Activated naive CD4-positive, alpha-beta T cell treated with anti-CD3 and anti-CD28 coated beads, Interleukin-2, amount 50 U/mL, for 72 hours (primary cell): ENCODE measurements at regions not wholly inside any gene's neighbourhood (a gene's known extent, or its start where the extent isn't known, plus 50 kb on each side); places are given as distances from the start of the nearest gene placed in this dataset.
A peak's percentile ranks its signal among the peaks of the same experiment; 100 is the strongest.

ENCODE experiments used
- ATAC-seq, 2 donors: fragments of 150-1000 bp; cut with Tn5 transposase; 2 replicates each; pipeline ENCODE4 v1.10.0; 2021; ENCODE audit warnings: mild to moderate bottlenecking in 2 of 2, moderate library complexity in 2 of 2
- DNase-seq, 2 donors: peaks; one replicate each; pipeline ENCODE4 v3.0.0; 2021 to 2022; ENCODE audit warnings: low spot score in 2 of 2
- H3K27ac Mint-ChIP-seq, 2 donors: one replicate each; pipeline ENCODE4 v1.8.0; 2022; ENCODE audit warnings: mild to moderate bottlenecking in 2 of 2, mixed read lengths in 2 of 2
- H3K36me3 Mint-ChIP-seq, 2 donors: one replicate each; pipeline ENCODE4 v1.8.0; 2022; ENCODE audit warnings: mixed read lengths in 2 of 2
- H3K9me3 Mint-ChIP-seq, 2 donors: one replicate each; pipeline ENCODE4 v1.8.0; 2022; ENCODE audit warnings: mixed read lengths in 2 of 2

DNA sequence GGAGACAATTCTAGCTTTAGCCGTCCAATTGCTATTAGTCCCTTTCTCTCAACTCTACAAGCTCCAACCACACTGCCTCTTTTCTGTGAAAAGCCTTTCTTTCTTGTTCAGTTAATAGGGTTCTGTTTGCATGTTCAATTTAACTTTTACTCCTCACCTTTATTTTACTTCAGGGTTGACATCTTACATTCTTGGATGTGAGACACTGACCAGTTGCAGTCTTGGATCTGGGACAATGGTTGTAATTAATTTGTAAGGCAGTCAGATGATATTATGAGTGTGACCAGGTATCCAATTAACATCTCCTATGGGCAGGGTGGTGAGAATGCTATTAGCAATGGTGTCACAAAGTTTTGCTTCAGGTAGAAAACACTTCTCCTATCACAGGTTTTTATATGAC lies 774.5 kb downstream of the TLR4 start:
- no peak for DNase-seq
- no peak for ATAC-seq
- H3K27ac Mint-ChIP-seq: no peak overlapping the region
- peaks cover 9 to 19% of the 10 kb centered on the region in 2 donors for H3K9me3 Mint-ChIP-seq
- H3K36me3 Mint-ChIP-seq: no peaks in the 10 kb centered on the region

DNA sequence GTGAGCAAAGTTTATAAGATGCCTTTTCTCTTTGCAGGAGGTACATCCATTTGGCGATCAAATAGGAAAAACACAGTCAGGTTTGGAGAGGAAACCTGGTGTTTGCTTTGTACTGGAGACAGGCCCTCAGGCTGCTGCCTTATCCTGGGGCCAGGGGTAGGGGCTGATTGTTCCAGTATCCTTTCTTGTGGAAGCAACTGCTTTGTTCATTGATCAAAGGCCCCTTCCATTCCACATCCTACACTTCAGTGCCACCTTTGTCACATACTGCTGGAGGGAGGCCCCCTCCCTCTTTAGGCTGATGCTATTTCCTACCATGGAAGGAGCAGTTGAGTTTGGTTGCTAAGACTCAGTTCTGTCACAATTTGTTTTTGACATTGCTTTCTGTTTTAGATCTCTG lies 778.1 kb downstream of the TLR4 start:
- H3K36me3 Mint-ChIP-seq: no peaks in the 10 kb centered on the region
- H3K27ac Mint-ChIP-seq: no peak overlapping the region
- ATAC-seq (no peak), DNase-seq (no peak)
- H3K9me3 Mint-ChIP-seq: peaks cover 17 to 18% of the 10 kb centered on the region in 2 donors

DNA sequence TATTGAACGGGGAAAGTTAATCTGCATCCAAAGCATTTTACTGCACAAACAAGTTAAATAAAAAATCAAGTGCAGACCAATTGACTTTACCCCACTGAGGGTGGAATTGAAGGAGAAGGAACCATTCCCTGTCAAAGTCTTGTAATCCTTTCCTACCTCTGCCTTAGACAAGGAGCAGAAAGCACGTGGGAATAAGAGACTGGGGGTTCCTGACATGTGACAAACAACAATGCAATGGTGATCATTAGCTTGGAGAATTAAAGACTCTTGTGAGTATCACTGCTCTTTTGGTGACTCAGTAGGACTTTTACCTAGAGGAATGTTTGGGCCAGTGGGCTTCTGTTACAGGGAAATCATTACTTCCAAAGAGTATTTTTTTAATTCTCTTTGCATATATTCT lies 779.5 kb downstream of the TLR4 start:
- DNase-seq (no peak), ATAC-seq (no peak)
- Mint-ChIP-seq H3K36me3 (no peaks in the 10 kb centered on the region), H3K27ac (no peak overlapping the region), H3K9me3 (peaks cover 26 to 30% of the 10 kb centered on the region in 2 donors)

DNA sequence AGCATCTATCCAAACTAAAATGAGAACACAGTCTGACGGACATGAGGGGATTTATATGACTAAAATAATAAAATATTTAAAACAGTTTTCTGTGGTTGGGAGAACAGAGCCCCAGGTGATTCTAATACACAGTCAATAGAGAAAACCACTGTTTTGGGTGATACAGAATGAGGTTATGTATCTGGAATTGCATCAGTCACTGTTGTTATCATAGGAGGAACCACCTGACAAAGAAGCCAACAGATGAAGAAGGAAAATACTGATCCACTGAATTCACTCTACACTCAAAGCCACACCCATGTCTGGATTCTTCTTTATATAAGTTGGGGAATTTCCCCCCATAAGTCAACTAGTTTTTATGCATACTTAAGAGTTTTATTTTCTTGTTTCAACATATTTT lies 799.0 kb downstream of the TLR4 start:
- Mint-ChIP-seq H3K27ac (no peak overlapping the region), H3K36me3 (peaks cover 6 to 19% of the 10 kb centered on the region in 2 donors), H3K9me3 (peaks cover 39 to 46% of the 10 kb centered on the region in 2 donors)
- ATAC-seq: no peak
- DNase-seq: no peak

DNA sequence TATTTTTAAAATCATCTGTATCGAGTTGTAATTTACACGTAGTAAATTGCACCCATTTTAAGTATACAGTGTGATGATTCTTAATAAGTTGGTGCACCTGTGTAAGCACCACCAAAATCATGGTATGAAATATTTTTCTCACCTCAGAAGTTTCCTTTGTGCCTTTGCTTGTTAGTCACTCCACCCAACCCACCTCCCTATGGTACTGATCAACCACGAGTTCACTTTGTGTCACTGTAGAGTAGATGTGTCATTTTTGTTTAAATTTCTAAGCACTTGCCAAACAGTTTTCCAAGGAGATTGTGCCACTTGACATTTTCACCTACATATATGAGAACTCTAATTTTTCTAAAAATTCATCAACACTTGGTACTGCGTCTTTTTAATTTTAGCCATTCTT lies 806.5 kb downstream of the TLR4 start:
- no peak overlapping the region for H3K27ac Mint-ChIP-seq
- H3K36me3 Mint-ChIP-seq: peaks cover 2 to 3% of the 10 kb centered on the region in 2 donors
- H3K9me3 Mint-ChIP-seq: peaks cover 20 to 27% of the 10 kb centered on the region in 2 donors
- DNase-seq (no peak), ATAC-seq (no peak)

DNA sequence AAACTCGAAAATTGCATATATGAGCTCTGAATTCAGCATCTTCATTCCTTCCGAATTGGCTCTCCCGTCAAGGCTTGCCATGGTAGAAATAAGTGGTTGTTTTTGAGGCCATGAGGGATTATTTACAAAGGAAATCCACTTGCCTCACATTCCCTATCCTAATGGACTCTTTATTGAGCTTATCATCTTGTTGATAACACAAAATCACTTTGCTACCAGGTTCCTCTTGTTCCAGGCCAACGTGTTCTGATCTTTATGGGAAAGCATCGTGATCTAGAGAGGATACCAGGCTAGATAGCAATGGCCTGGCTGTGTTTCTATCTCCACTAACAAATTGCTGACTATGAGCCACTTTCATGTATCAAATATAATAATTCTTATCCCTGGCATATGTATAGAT lies 811.7 kb downstream of the TLR4 start:
- ATAC-seq: no peak
- Mint-ChIP-seq H3K36me3 (no peaks in the 10 kb centered on the region), H3K27ac (no peak overlapping the region), H3K9me3 (peaks cover 10 to 12% of the 10 kb centered on the region in 2 donors)
- DNase-seq: no peak

DNA sequence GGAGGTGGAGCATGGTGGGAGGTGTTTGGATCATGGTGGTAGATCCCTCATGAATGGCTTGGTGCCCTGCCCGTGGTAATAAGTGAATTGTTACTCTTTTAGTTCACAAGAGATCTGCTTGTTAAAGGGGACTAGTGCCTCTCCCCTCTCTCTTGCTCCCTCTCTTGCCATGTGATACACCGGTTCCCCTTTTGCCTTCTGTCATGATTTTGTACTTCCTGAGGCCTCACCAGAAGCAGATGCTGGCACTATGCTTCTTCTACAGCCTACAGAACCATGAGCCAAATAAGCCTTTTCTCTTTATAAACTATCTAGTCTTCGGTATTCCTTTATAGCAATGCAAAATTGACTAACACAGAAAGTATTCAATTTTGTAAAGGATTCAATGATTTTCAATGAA lies 817.1 kb downstream of the TLR4 start:
- no peak for ATAC-seq
- Mint-ChIP-seq H3K9me3 (peaks cover 0 to 5% of the 10 kb centered on the region in 2 donors), H3K27ac (no peak overlapping the region), H3K36me3 (no peaks in the 10 kb centered on the region)
- DNase-seq: no peak

DNA sequence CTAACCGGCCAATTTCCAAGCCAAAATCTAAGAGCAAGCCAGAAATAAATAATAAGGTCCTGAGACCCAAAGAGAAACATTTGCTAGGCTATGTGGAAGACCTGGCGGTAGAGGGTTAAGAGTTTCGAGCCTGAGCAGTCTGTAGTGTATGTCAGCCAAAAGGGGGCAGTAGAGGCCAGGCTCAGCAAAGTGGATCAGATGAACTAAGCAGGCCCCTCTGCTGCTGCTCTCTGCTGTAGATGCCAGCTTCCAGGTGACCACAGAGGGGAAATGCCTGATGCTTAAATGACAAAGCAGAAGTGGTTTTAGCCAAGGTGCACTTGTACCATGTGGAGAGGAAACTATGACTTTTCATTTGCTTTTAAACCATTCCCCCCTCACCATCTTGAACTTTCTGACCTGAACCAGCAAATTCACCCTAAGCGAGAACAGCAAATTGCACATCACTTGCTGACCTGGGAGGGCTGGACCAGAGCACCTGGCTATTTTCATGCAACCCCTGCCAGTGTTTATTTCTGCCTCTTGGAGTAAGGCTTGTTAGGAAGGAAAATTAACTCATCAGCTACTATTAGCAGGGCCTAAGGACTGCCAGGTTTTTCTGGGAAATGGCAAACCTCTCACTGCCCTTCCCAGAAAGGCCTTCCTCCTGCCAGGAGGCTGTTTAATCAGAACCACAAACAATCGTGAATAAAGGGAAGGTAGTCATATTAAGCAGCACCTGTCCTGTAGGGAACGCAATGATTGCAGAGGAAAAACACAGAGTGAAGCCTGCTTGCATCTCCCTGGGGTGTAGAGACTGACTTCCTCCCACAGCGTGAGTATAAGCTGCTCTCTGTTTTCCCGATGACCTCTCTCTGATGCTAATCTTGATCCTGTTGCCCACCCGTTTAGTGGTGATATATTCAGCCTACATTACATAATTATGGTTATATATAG lies 818.2 kb downstream of the TLR4 start:
- DNase-seq: peak in 1 of 2 donors; percentile 28
- no peaks in the 10 kb centered on the region for H3K36me3 Mint-ChIP-seq
- no peak overlapping the region for H3K27ac Mint-ChIP-seq
- H3K9me3 Mint-ChIP-seq: peaks cover 0 to 5% of the 10 kb centered on the region in 2 donors
- peak; percentile 34 to 56 for ATAC-seq

DNA sequence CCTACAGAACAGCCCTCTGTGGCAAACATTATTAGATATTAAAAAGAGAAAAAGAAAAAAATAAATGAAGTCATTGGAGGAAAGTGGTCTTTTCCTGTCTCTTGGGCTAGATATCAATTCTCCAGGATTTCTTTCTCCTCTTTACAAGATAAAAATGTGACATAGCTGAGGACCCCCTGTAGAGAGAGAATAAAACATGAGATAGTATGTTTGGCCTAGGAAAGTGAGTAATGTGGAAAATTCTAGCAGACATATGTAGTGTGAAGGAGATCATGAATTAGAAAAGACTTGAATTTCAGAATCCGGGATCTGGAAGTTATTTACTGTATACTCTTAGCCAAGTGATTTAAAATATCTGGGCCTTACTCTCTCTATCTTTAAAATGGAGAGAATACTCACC lies 823.1 kb downstream of the TLR4 start:
- Mint-ChIP-seq H3K36me3 (no peaks in the 10 kb centered on the region), H3K27ac (no peak overlapping the region), H3K9me3 (peaks cover 0 to 14% of the 10 kb centered on the region in 2 donors)
- ATAC-seq (no peak), DNase-seq (no peak)

DNA sequence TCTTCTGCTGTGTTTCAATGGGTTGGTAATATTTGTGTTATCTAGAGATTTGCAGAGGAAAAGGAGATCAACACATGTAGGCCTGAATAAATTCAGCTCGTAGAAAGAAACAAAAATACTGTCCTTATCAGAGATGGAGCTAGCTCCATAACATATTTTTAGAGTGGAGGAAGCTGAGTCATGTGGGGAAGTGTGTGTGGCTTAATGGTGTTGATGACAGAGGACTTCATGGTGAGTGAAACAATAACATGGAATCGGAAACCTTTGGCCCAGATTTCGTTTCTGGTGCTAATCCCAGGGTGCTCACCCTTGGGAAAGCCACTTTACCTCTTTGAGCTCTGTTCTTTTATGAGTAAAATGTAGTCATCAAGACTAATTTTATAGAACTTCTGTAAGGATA lies 825.0 kb downstream of the TLR4 start:
- ATAC-seq (no peak), DNase-seq (no peak)
- peaks cover 3 to 17% of the 10 kb centered on the region in 2 donors for H3K9me3 Mint-ChIP-seq
- H3K27ac Mint-ChIP-seq: no peak overlapping the region
- H3K36me3 Mint-ChIP-seq: peaks cover 0 to under 1% of the 10 kb centered on the region in 2 donors

DNA sequence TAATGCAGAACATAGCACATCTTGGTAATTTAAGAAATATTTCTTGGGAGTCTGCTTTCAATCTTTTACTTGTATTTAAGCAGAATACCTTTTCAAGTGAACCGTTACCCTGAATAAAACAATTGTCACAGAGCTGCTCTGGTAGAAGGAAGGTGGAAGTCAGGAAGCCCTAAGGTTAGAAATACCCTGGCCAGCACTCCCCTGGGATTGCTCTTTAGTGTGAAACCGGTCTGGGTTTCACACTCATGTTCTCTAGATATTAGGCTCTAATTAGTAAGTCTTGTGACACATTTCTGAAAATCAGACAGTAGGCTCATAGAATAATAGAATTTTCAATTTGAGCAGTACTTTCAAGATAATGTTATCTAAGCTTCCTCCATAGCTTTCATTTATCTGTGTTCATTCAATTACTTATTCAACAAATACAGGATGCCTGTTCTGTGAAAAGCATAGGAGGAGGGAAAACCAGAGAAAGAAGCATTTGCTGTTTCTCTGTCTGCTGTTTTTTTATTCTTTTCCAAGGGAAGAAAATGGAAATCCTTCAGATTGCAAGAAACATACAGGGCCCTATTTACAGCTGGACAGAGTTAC lies 825.5 kb downstream of the TLR4 start:
- ATAC-seq (no peak), DNase-seq (no peak)
- peaks cover 8 to 20% of the 10 kb centered on the region in 2 donors for H3K9me3 Mint-ChIP-seq
- no peak overlapping the region for H3K27ac Mint-ChIP-seq
- H3K36me3 Mint-ChIP-seq: peaks cover 0 to 6% of the 10 kb centered on the region in 2 donors

DNA sequence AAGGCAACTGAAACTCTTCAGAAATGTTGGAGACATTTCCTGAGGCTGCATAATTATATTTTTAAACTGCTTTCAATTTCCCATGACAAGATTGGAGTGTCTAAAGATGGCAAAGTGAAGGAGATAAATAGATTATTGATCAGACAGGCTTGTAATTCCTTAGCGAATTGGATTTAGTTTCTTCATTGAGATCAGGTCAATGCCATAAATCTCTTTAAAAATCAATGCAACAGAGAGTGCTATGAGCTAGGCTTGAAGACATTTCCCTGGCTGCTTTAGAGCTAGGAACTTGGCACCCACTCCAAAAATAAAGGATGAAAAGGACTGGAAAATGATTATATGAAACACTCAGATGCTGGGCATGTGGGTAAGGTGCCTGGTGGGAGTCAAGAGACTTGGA lies 828.4 kb downstream of the TLR4 start:
- H3K36me3 Mint-ChIP-seq: peaks cover 0 to 7% of the 10 kb centered on the region in 2 donors
- DNase-seq (no peak), ATAC-seq (no peak)
- H3K27ac Mint-ChIP-seq: no peak overlapping the region
- H3K9me3 Mint-ChIP-seq: peaks cover 11 to 26% of the 10 kb centered on the region in 2 donors

DNA sequence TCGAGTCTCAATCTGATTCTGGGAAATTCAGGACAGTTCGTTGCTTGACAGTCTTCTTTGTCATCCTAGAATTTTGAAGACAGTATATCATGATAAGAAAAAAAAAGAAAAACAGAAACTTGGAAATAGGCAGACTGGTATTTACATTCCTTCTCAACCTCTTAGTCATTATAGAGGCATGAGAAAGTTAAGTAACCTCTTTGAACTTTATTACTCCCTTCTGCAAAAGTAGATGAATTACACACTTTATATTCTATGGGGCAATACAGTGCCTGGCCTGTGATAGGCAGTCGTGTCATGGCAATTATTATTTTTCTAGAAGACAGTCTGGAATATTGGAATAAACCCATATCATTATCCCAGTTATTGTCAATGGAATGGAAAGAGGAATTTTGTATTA lies 828.9 kb downstream of the TLR4 start:
- ATAC-seq (no peak), DNase-seq (no peak)
- H3K36me3 Mint-ChIP-seq: peaks cover 0 to 7% of the 10 kb centered on the region in 2 donors
- no peak overlapping the region for H3K27ac Mint-ChIP-seq
- peaks cover 11 to 26% of the 10 kb centered on the region in 2 donors for H3K9me3 Mint-ChIP-seq

DNA sequence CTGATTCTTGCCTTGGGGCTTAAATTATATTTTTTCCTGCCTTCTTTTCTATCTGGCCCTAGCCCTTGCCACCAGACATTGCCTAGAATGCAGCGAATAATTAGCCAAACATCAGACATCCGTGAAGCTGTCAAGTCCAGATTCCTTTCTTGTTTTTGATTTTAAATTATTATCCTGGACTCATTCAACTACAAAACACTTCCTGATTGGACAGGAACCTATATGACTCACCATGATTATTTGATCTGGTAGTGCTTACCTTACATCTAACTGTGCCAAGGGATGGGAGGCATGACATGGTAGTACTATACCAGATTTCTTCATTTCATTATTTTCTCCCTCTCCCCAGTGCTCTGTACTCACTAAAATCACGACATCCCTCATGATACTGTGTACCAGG lies 829.6 kb downstream of the TLR4 start:
- DNase-seq (no peak), ATAC-seq (no peak)
- Mint-ChIP-seq H3K36me3 (peaks cover 0 to 7% of the 10 kb centered on the region in 2 donors), H3K9me3 (peaks cover 11 to 23% of the 10 kb centered on the region in 2 donors), H3K27ac (no peak overlapping the region)

DNA sequence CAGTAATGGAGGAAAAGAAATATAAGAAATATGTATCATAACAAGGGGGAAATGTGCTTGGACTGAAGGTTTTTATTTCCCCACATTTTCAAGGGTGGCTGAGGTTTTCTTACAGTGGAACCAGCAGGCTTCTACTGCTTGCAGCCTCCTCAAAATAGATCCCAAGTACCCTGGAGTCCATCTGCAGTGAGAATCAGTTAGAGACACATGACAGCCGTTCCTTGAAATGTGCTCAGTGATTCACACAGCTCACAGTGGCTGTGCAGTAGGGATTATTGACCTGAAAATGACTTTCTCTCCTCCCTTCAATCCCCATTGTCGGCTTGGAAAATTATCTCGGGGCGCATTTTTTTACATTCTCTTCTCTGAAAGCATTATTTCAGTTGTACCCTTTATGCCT lies 832.0 kb downstream of the TLR4 start:
- peaks cover 11 to 13% of the 10 kb centered on the region in 2 donors for H3K9me3 Mint-ChIP-seq
- no peak for DNase-seq
- peak overlapping the region in 1 of 2 donors; percentile 2 for H3K27ac Mint-ChIP-seq
- ATAC-seq: no peak
- H3K36me3 Mint-ChIP-seq: peaks cover 0 to 7% of the 10 kb centered on the region in 2 donors

DNA sequence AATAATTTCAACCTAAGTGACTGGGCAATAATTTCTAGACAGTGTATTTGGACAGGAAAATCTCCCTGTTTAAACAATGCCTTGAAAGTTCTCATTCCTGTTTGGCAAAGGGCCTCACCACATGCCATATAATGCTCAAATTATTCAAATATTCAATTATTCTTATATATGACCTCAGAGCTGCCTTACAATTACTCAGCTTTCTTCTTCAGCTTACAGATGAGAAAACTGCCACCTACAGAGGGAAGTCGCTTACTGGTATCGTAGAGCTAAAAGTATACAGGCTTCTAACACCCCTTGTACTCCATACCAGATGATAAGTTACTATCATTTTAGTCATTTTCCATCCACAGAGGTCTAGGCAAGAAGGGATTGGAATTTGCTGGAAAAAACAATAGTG lies 830.3 kb downstream of the BRINP1 start:
- Mint-ChIP-seq H3K36me3 (peaks cover 0 to 7% of the 10 kb centered on the region in 2 donors), H3K27ac (no peak overlapping the region), H3K9me3 (peaks cover 16 to 19% of the 10 kb centered on the region in 2 donors)
- ATAC-seq (no peak), DNase-seq (no peak)

DNA sequence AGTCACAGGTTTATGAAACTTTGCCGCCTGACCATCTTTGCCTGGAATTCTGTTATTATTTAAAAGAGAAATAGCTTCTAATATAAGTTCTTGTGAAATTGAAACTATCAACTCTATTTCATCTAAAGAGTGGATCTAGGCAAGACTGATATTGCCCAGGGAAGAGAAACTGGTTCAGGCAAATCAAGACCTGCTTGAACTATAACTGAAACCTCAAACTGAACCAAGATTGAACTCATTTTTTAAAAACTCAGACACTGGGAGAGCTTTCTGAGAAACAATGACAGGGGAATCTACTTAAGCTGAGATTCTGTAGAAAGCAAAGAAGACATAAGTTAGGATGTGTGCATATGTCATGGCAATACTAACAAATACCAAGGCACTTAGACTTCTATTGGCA lies 815.8 kb downstream of the BRINP1 start:
- Mint-ChIP-seq H3K27ac (no peak overlapping the region), H3K36me3 (no peaks in the 10 kb centered on the region), H3K9me3 (peaks cover 14 to 21% of the 10 kb centered on the region in 2 donors)
- DNase-seq (no peak), ATAC-seq (no peak)

DNA sequence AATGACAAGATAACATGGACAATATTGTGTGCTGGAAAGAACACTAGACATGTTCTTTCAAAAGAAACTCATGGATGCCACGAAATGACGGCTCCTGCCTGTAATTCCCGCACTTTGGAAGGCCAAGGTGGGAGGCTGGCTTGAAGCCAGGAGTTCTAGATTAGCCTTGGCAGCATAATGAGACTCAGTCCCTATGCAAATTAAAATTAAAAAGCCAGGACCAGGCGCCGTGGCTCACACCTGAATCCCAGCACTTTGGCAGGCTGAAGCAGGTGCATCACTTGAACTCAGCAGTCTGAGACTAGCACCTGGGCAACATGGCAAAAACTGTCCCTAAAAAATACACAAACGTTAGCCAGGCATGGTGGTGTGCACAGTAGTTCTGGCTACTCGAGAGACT lies 814.2 kb downstream of the BRINP1 start:
- no peak for ATAC-seq
- peaks cover 14 to 24% of the 10 kb centered on the region in 2 donors for H3K9me3 Mint-ChIP-seq
- H3K36me3 Mint-ChIP-seq: no peaks in the 10 kb centered on the region
- DNase-seq: no peak
- no peak overlapping the region for H3K27ac Mint-ChIP-seq
